ENCODE measurements at regions not wholly inside any gene's neighbourhood (a gene's known extent, or its start where the extent isn't known, plus 50 kb on each side); places are given as distances from the start of the nearest gene placed in this dataset.

GRCh38 chr6:71088166-71088565, 131.3 kb upstream of the B3GAT2 start:
- TF ChIP-seq, protein P1, sequence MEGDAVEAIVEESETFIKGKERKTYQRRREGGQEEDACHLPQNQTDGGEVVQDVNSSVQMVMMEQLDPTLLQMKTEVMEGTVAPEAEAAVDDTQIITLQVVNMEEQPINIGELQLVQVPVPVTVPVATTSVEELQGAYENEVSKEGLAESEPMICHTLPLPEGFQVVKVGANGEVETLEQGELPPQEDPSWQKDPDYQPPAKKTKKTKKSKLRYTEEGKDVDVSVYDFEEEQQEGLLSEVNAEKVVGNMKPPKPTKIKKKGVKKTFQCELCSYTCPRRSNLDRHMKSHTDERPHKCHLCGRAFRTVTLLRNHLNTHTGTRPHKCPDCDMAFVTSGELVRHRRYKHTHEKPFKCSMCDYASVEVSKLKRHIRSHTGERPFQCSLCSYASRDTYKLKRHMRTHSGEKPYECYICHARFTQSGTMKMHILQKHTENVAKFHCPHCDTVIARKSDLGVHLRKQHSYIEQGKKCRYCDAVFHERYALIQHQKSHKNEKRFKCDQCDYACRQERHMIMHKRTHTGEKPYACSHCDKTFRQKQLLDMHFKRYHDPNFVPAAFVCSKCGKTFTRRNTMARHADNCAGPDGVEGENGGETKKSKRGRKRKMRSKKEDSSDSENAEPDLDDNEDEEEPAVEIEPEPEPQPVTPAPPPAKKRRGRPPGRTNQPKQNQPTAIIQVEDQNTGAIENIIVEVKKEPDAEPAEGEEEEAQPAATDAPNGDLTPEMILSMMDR (IDR thresholded peaks at IDR 0.05; ENCODE audit: poor library complexity): no peak
- no peak for TF ChIP-seq EZH2 (IDR thresholded peaks at IDR 0.05; ENCODE audit: borderline replicate concordance)
- no peak for TF ChIP-seq EZH2phosphoT487 (IDR thresholded peaks at IDR 0.05; ENCODE audit: low read depth, severe bottlenecking, unreplicated experiment)

All from hepatocyte (in vitro differentiated cells).